ENCODE measurements at regions not wholly inside any gene's neighbourhood (a gene's known extent, or its start where the extent isn't known, plus 50 kb on each side); places are given as distances from the start of the nearest gene placed in this dataset.

GRCh38 chr21:20730441-20730840 is 267.8 kb upstream of the NCAM2 start:
- CTCF ChIA-PET, result no interaction called here
- Mint-ChIP-seq H3K36me3 (no peaks in the 10 kb centered on the region), H3K4me3 (no peak overlapping the region), H3K4me1 (no peaks in the 10 kb centered on the region), H3K27me3 (no peaks in the 10 kb centered on the region), H3K27ac (no peak overlapping the region), H3K9me3 (peaks cover 5 to 28% (median 8%) of the 10 kb centered on the region in 5 donors)
- H3K27ac ChIP-seq (ENCODE audit: low read depth, low read length), result no peak overlapping the region
- H3K4me3 ChIP-seq (ENCODE audit: low read length), result no peak overlapping the region
- H3K27me3 ChIP-seq (ENCODE audit: insufficient read depth, low read length, poor library complexity, severe bottlenecking), result no peaks in the 10 kb centered on the region
- no peak for DNase-seq
- no peaks in the 10 kb centered on the region for H3K36me3 ChIP-seq (ENCODE audit: insufficient read depth, low read length)
- POLR2A ChIA-PET, result no interaction called here
- H3K9me3 ChIP-seq (ENCODE audit: low read length), result no peaks in the 10 kb centered on the region
- no peaks in the 10 kb centered on the region for H3K4me1 ChIP-seq (ENCODE audit: insufficient read depth, low read length)

GRCh38 chr21:20735257-20735656 is 263.0 kb upstream of the NCAM2 start:
- Mint-ChIP-seq H3K27me3 (no peaks in the 10 kb centered on the region), H3K36me3 (no peaks in the 10 kb centered on the region), H3K9me3 (peaks cover 6 to 33% (median 6%) of the 10 kb centered on the region in 5 donors), H3K4me1 (no peaks in the 10 kb centered on the region), H3K27ac (no peak overlapping the region), H3K4me3 (no peak overlapping the region)
- ChIA-PET POLR2A (no interaction called here), CTCF (no interaction called here)
- DNase-seq, result no peak
- H3K27ac ChIP-seq (ENCODE audit: low read depth, low read length), result no peak overlapping the region
- H3K27me3 ChIP-seq (ENCODE audit: insufficient read depth, low read length, poor library complexity, severe bottlenecking), result no peaks in the 10 kb centered on the region
- no peaks in the 10 kb centered on the region for H3K9me3 ChIP-seq (ENCODE audit: low read length)
- no peak overlapping the region for H3K4me3 ChIP-seq (ENCODE audit: low read length)
- no peaks in the 10 kb centered on the region for H3K4me1 ChIP-seq (ENCODE audit: insufficient read depth, low read length)
- no peaks in the 10 kb centered on the region for H3K36me3 ChIP-seq (ENCODE audit: insufficient read depth, low read length)

- Mint-ChIP-seq H3K4me1 (no peaks in the 10 kb centered on the region), H3K36me3 (no peaks in the 10 kb centered on the region), H3K27me3 (no peaks in the 10 kb centered on the region), H3K4me3 (no peak overlapping the region), H3K9me3 (peaks cover 6 to 27% (median 10%) of the 10 kb centered on the region in 5 donors), H3K27ac (no peak overlapping the region)
- Histone ChIP-seq H3K4me1 (ENCODE audit: insufficient read depth, low read length) (no peaks in the 10 kb centered on the region), H3K9me3 (ENCODE audit: low read length) (no peaks in the 10 kb centered on the region), H3K4me3 (ENCODE audit: low read length) (no peak overlapping the region), H3K27me3 (ENCODE audit: insufficient read depth, low read length, poor library complexity, severe bottlenecking) (no peaks in the 10 kb centered on the region), H3K36me3 (ENCODE audit: insufficient read depth, low read length) (no peaks in the 10 kb centered on the region), H3K27ac (ENCODE audit: low read depth, low read length) (no peak overlapping the region)
- CTCF ChIA-PET, result no interaction called here
- no peak for DNase-seq
- POLR2A ChIA-PET, result no interaction called here
These were observed 260.8 kb upstream of the NCAM2 start for GRCh38 chr21:20737227-20737913.

GRCh38 chr21:20739421-20739820 is 258.8 kb upstream of the NCAM2 start:
- CTCF ChIA-PET, result no interaction called here
- no peaks in the 10 kb centered on the region for H3K36me3 Mint-ChIP-seq
- Histone ChIP-seq H3K4me3 (ENCODE audit: low read length) (no peak overlapping the region), H3K9me3 (ENCODE audit: low read length) (no peaks in the 10 kb centered on the region), H3K4me1 (ENCODE audit: insufficient read depth, low read length) (no peaks in the 10 kb centered on the region), H3K27me3 (ENCODE audit: insufficient read depth, low read length, poor library complexity, severe bottlenecking) (no peaks in the 10 kb centered on the region), H3K27ac (ENCODE audit: low read depth, low read length) (no peak overlapping the region), H3K36me3 (ENCODE audit: insufficient read depth, low read length) (no peaks in the 10 kb centered on the region)
- POLR2A ChIA-PET, result no interaction called here
- H3K4me3 Mint-ChIP-seq, result no peak overlapping the region
- H3K27ac Mint-ChIP-seq, result no peak overlapping the region
- peaks cover 6 to 25% (median 10%) of the 10 kb centered on the region in 5 donors for H3K9me3 Mint-ChIP-seq
- no peaks in the 10 kb centered on the region for H3K27me3 Mint-ChIP-seq
- no peaks in the 10 kb centered on the region for H3K4me1 Mint-ChIP-seq
- no peak for DNase-seq

GRCh38 chr21:20741445-20741844 is 256.8 kb upstream of the NCAM2 start:
- ChIA-PET CTCF (no interaction called here), POLR2A (no interaction called here)
- Mint-ChIP-seq H3K4me3 (no peak overlapping the region), H3K9me3 (peaks cover 6 to 22% (median 12%) of the 10 kb centered on the region in 5 donors), H3K27me3 (no peaks in the 10 kb centered on the region), H3K36me3 (no peaks in the 10 kb centered on the region), H3K27ac (no peak overlapping the region), H3K4me1 (no peaks in the 10 kb centered on the region)
- DNase-seq, result no peak
- Histone ChIP-seq H3K36me3 (ENCODE audit: insufficient read depth, low read length) (no peaks in the 10 kb centered on the region), H3K9me3 (ENCODE audit: low read length) (no peaks in the 10 kb centered on the region), H3K27ac (ENCODE audit: low read depth, low read length) (no peak overlapping the region), H3K4me1 (ENCODE audit: insufficient read depth, low read length) (no peaks in the 10 kb centered on the region), H3K27me3 (ENCODE audit: insufficient read depth, low read length, poor library complexity, severe bottlenecking) (no peaks in the 10 kb centered on the region), H3K4me3 (ENCODE audit: low read length) (no peak overlapping the region)

GRCh38 chr21:20760221-20760620 is 238.0 kb upstream of the NCAM2 start:
- Histone ChIP-seq H3K27ac (ENCODE audit: low read depth, low read length) (no peak overlapping the region), H3K9me3 (ENCODE audit: low read length) (peaks cover 3% of the 10 kb centered on the region), H3K4me3 (ENCODE audit: low read length) (no peak overlapping the region), H3K4me1 (ENCODE audit: insufficient read depth, low read length) (no peaks in the 10 kb centered on the region), H3K36me3 (ENCODE audit: insufficient read depth, low read length) (no peaks in the 10 kb centered on the region), H3K27me3 (ENCODE audit: insufficient read depth, low read length, poor library complexity, severe bottlenecking) (no peaks in the 10 kb centered on the region)
- no peaks in the 10 kb centered on the region for H3K36me3 Mint-ChIP-seq
- no peak for DNase-seq
- H3K27me3 Mint-ChIP-seq, result no peaks in the 10 kb centered on the region
- no peak overlapping the region for H3K4me3 Mint-ChIP-seq
- H3K27ac Mint-ChIP-seq, result no peak overlapping the region
- H3K4me1 Mint-ChIP-seq, result no peaks in the 10 kb centered on the region
- ChIA-PET POLR2A (no interaction called here), CTCF (no interaction called here)
- peaks cover 4 to 41% (median 5%) of the 10 kb centered on the region in 5 donors for H3K9me3 Mint-ChIP-seq

- H3K36me3 ChIP-seq (ENCODE audit: insufficient read depth, low read length), result no peaks in the 10 kb centered on the region
- H3K27ac ChIP-seq (ENCODE audit: low read depth, low read length), result no peak overlapping the region
- no peaks in the 10 kb centered on the region for H3K27me3 Mint-ChIP-seq
- no peak for DNase-seq
- ChIA-PET CTCF (no interaction called here), POLR2A (no interaction called here)
- no peaks in the 10 kb centered on the region for H3K9me3 ChIP-seq (ENCODE audit: low read length)
- no peak overlapping the region for H3K4me3 Mint-ChIP-seq
- no peak overlapping the region for H3K27ac Mint-ChIP-seq
- no peaks in the 10 kb centered on the region for H3K4me1 ChIP-seq (ENCODE audit: insufficient read depth, low read length)
- H3K9me3 Mint-ChIP-seq, result peaks cover 0 to 21% (median 12%) of the 10 kb centered on the region in 5 donors
- H3K4me1 Mint-ChIP-seq, result no peaks in the 10 kb centered on the region
- H3K36me3 Mint-ChIP-seq, result no peaks in the 10 kb centered on the region
- no peak overlapping the region for H3K4me3 ChIP-seq (ENCODE audit: low read length)
- H3K27me3 ChIP-seq (ENCODE audit: insufficient read depth, low read length, poor library complexity, severe bottlenecking), result no peaks in the 10 kb centered on the region
These were observed 223.5 kb upstream of the NCAM2 start for GRCh38 chr21:20774737-20775136.

GRCh38 chr21:20779321-20779720 is 218.9 kb upstream of the NCAM2 start:
- H3K9me3 ChIP-seq (ENCODE audit: low read length), result no peaks in the 10 kb centered on the region
- Mint-ChIP-seq H3K4me3 (no peak overlapping the region), H3K36me3 (no peaks in the 10 kb centered on the region), H3K9me3 (peaks cover 5 to 24% (median 10%) of the 10 kb centered on the region in 5 donors), H3K27ac (no peak overlapping the region), H3K27me3 (no peaks in the 10 kb centered on the region), H3K4me1 (no peaks in the 10 kb centered on the region)
- DNase-seq, result no peak
- CTCF ChIA-PET, result no interaction called here
- H3K4me1 ChIP-seq (ENCODE audit: insufficient read depth, low read length), result no peaks in the 10 kb centered on the region
- no peak overlapping the region for H3K4me3 ChIP-seq (ENCODE audit: low read length)
- no peaks in the 10 kb centered on the region for H3K36me3 ChIP-seq (ENCODE audit: insufficient read depth, low read length)
- H3K27ac ChIP-seq (ENCODE audit: low read depth, low read length), result no peak overlapping the region
- POLR2A ChIA-PET, result no interaction called here
- no peaks in the 10 kb centered on the region for H3K27me3 ChIP-seq (ENCODE audit: insufficient read depth, low read length, poor library complexity, severe bottlenecking)

GRCh38 chr21:20783611-20784010 is 214.6 kb upstream of the NCAM2 start:
- Histone ChIP-seq H3K4me1 (ENCODE audit: insufficient read depth, low read length) (no peaks in the 10 kb centered on the region), H3K36me3 (ENCODE audit: insufficient read depth, low read length) (no peaks in the 10 kb centered on the region), H3K9me3 (ENCODE audit: low read length) (no peaks in the 10 kb centered on the region), H3K27me3 (ENCODE audit: insufficient read depth, low read length, poor library complexity, severe bottlenecking) (no peaks in the 10 kb centered on the region), H3K27ac (ENCODE audit: low read depth, low read length) (no peak overlapping the region), H3K4me3 (ENCODE audit: low read length) (no peak overlapping the region)
- H3K9me3 Mint-ChIP-seq, result peaks cover 7 to 25% (median 10%) of the 10 kb centered on the region in 5 donors
- POLR2A ChIA-PET, result no interaction called here
- H3K27ac Mint-ChIP-seq, result no peak overlapping the region
- H3K36me3 Mint-ChIP-seq, result no peaks in the 10 kb centered on the region
- DNase-seq, result no peak
- H3K4me3 Mint-ChIP-seq, result no peak overlapping the region
- no peaks in the 10 kb centered on the region for H3K27me3 Mint-ChIP-seq
- no peaks in the 10 kb centered on the region for H3K4me1 Mint-ChIP-seq
- CTCF ChIA-PET, result no interaction called here
